ENCODE measurements at regions not wholly inside any gene's neighbourhood (a gene's known extent, or its start where the extent isn't known, plus 50 kb on each side); places are given as distances from the start of the nearest gene placed in this dataset.

DNA sequence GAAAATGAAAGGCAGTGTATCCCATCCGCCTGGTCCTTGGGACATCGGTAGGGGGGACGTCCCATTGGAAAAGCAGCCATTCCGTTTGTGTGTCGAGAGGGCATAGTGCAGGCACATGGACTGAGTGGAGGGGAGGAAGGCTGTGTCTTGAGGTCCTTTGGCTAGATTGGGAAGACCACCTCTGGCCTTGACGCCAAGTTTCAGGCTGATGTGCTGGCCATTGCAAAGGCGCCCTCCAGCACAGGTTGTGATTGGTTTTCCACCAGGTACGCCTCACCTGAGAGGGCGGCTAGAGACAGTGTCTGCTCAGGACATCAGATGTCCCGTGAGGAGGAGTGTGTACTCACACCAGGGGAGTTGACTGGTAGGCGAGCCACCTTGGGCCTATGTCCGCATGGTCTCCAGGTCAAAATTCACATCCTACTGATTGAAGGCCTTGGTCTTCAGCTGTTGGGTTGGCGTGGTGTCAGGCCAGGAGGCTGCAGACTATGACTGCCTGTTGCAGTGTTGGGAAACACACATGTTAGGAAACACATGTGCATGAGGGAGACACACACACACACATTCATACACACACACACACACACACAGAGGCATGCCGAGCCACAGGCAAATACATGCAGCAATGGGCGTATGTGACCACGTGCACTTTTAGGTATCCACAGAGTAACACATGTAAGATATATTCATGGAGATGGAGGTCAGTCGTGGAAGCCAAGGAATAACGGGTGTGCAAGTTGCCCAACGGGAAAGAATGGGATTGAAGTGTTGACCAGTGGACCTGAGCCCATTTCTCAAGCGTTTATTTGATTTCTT lies 98.4 kb downstream of the SNRPN start:
- TF ChIP-seq CC2D1A (IDR thresholded peaks at IDR 0.05): no peak
- TF ChIP-seq COPS2 (conservative IDR thresholded peaks at IDR 0.05): no peak
- no peak for TF ChIP-seq ZNF354B (CRISPR knock-in tag; IDR thresholded peaks at IDR 0.05)
- TF ChIP-seq PTTG1 (tag; IDR thresholded peaks at IDR 0.05; ENCODE audit: low read depth): no peak
- no peak for TF ChIP-seq SMC3 (conservative IDR thresholded peaks at IDR 0.05; ENCODE audit: insufficient read depth, low read depth, low read length)
- TF ChIP-seq ZNF696 (CRISPR knock-in tag; conservative IDR thresholded peaks at IDR 0.05): no peak
- TF ChIP-seq FOXK2 (conservative IDR thresholded peaks at IDR 0.05 in 1 of 2, IDR thresholded peaks at IDR 0.05 in 1 of 2; ENCODE audit: low read depth in 2 of 2): no peak
- no peak for TF ChIP-seq HMG20A (CRISPR knock-in tag; conservative IDR thresholded peaks at IDR 0.05)
- no peak for TF ChIP-seq ESRRB (CRISPR knock-in tag; IDR thresholded peaks at IDR 0.05; ENCODE audit: borderline replicate concordance)
- no peak for TF ChIP-seq ZFPM2 (CRISPR knock-in tag; IDR thresholded peaks at IDR 0.05)
- TF ChIP-seq ID3 (CRISPR knock-in tag; IDR thresholded peaks at IDR 0.05): no peak
- no peak for TF ChIP-seq ID3 (tag; IDR thresholded peaks at IDR 0.05)
- TF ChIP-seq NUFIP1 (IDR thresholded peaks at IDR 0.05; ENCODE audit: partially characterized antibody): no peak
- TF ChIP-seq NCOA1 (IDR thresholded peaks at IDR 0.05; ENCODE audit: low read depth): no peak
- no peak for TF ChIP-seq POU5F1 (IDR thresholded peaks at IDR 0.05; ENCODE audit: borderline replicate concordance, low read depth, low read length, partially characterized antibody)
- TF ChIP-seq HMGXB4 (CRISPR knock-in tag; IDR thresholded peaks at IDR 0.05): no peak
- TF ChIP-seq EP400 (IDR thresholded peaks at IDR 0.05): no peak
- Histone ChIP-seq H3K36me3 (ENCODE audit: control insufficient read depth, insufficient read depth, low read length) (no peaks in the 10 kb centered on the region), H3K9me3 (replicated peaks; ENCODE audit: control insufficient read depth, insufficient read depth, low read depth, low read length) (peaks cover 2% of the 10 kb centered on the region; the same call in 1 of the 2 replicates), H3K79me2 (ENCODE audit: control insufficient read depth, insufficient read depth, low read length) (no peaks in the 10 kb centered on the region), H2AFZ (ENCODE audit: low read depth, low read length) (no peak overlapping the region), H3K27me3 (ENCODE audit: control insufficient read depth in 2 of 2, insufficient read depth in 2 of 2, low read length in 2 of 2) (no peaks in the 10 kb centered on the region), H3K9me1 (ENCODE audit: control insufficient read depth, insufficient read depth, low read length) (no peaks in the 10 kb centered on the region), H3K27ac (ENCODE audit: extremely low read depth, low read depth, low read length) (no peak overlapping the region), H3K4me1 (replicated peaks in 1 of 2; ENCODE audit: control insufficient read depth in 2 of 2, insufficient read depth in 2 of 2, low read length in 2 of 2) (no peaks in the 10 kb centered on the region), H4K20me1 (replicated peaks; ENCODE audit: control insufficient read depth, insufficient read depth, low read length) (no peaks in the 10 kb centered on the region), H3K9ac (ENCODE audit: insufficient read depth in 1 of 2, low read depth in 2 of 2, low read length in 2 of 2) (no peak overlapping the region), H3K4me3 (no peak overlapping the region), H3K4me2 (ENCODE audit: insufficient read depth, low read length) (no peak overlapping the region)
- no peak for FAIRE-seq
- BruUV-seq (replicated peaks): no TSS peak
- intact Hi-C loops (cut with micrococcal nuclease): no loop called here
- no peak for DNase-seq (ENCODE audit: extremely low read depth in 1 of 4, low spot score in 3 of 4)
- ChIA-PET POLR2A (no interaction called here), CTCF (ENCODE audit: low intra/inter-chr PET ratio) (no interaction called here)
- no peak for ATAC-seq
- under 1% methylated on average over 20 of the region's 20 CpGs for WGBS (ENCODE audit: insufficient coverage, low coverage, missing lambda C conversion rate)
- in situ Hi-C loops (cut with MboI): no loop called here
